WTC11 (cell line): ENCODE measurements at regions not wholly inside any gene's neighbourhood (a gene's known extent, or its start where the extent isn't known, plus 50 kb on each side); places are given as distances from the start of the nearest gene placed in this dataset.

Source experiments
- CTCF ChIP-seq: fragments of 200-600 bp; IDR thresholded peaks from 2 replicates; pipeline ENCODE4 v1.8.0; 2022; ENCODE audit warnings: antibody characterized with exemption
- JUN ChIP-seq: sonication (generic); formaldehyde crosslinking; IDR thresholded peaks from 2 replicates; pipeline ENCODE4 v1.8.0; 2023; ENCODE audit warnings: mild to moderate bottlenecking, missing genetic modification reagents
- NFE2L1 ChIP-seq: sonication (generic); formaldehyde crosslinking; IDR thresholded peaks from 2 replicates; pipeline ENCODE4 v1.8.1; 2023; ENCODE audit warnings: missing genetic modification reagents

- no peak for TF ChIP-seq CTCF
- no peak for TF ChIP-seq NFE2L1 (CRISPR knock-in tag)
- TF ChIP-seq JUN, result no peak
Observed at GRCh38 chr21:9772348-9772672, 749.1 kb upstream of the TPTE start.
